GM21528 (cell line): ENCODE measurements at regions not wholly inside any gene's neighbourhood (a gene's known extent, or its start where the extent isn't known, plus 50 kb on each side); places are given as distances from the start of the nearest gene placed in this dataset.

Experiments used
- ATAC-seq: cut with Tn5 transposase; IDR thresholded peaks from one replicate; pipeline ENCODE4 v1.9.1; 2021; ENCODE audit warnings: mild to moderate bottlenecking, moderate library complexity; ENCODE audit not compliant: unreplicated experiment, low FRiP score

DNA sequence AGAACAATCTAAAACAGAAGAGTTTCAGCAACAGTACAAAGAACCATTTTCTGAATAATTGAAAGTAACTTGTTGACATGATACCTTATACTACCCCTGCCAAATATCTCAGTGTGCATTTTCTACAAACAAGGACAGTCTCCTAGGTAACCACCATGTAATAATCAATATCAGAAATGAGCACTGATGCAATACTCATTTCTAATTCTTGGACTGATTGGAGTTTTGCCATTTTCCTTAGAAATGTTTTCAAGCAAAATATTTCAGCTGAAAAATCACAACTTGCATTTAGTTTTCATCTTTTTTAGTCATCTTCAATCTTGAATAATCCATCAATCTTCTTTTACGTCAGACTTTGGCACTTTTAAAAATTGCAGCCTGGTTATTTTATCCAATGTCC is 420.2 kb downstream of the CDC14C start:
- ATAC-seq, result no peak

DNA sequence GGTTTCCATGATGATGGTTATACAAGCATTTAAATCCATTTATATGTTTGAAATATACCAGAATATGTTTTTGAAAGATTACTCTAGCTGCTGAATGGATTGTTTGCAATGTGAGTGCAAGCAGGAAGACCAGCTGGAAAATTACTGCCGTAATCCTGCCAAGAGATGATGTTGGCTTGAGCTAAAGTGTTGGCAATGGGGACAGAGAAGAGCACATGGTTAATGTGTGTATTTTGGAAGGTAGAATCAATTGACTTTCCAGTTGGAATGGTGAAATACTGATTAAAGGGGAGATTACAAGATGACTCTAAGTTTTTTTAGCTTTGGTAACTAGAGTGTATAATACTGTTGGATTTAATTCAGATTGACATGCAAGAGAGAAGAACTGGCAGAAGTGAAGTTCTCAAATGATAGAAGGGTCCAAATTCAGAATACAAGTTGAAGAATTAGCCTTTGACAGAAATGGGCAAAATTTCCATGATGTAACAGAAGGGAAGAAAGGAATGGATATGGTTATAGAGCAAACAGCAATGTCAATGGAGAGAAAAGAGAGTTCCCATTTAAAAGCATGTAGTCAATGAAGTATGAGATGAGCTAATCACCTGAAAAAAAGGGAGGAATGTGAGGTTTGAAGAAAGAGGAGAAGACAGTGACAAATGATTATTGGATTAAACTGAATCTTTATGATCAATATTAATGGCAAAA is 422.0 kb downstream of the CDC14C start:
- no peak for ATAC-seq

DNA sequence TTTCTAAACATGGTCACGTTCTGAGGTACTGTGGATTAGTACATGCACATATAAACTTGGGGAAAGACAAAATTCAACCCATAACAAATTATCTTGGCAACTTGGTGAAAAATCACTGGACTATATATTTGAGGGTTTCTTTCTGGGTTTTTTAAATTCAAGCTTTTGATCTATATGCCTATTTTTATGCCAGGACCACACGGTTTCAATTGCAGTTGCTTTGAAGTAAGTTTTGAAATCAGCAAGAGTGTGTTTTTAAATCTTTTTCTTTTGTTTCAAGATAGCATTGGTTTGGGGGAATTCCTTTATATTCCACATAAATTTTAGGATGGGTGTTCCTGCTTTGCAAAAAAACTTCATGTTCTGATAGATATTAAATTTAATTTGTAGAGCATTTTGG is 406.4 kb upstream of the VWC2 start:
- no peak for ATAC-seq

DNA sequence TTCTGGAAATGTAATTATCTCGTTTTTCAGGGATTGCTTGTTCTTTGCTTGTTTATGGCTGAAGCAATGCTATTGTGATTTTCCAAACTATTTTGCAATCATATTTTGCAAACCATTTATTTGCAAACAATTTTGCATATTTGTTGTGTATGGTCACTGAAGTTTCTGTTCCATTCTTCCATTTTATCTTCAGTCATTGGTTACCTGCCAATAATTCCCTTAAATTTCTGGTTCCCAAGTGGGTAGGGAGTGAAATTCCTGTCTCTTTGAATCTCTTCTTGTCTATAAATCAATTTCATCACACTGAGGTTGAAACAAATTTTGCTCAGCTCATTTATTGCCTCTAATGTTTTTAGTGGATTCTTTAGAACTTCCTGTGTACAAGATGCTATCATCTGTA is 401.7 kb upstream of the VWC2 start:
- ATAC-seq, result no peak

DNA sequence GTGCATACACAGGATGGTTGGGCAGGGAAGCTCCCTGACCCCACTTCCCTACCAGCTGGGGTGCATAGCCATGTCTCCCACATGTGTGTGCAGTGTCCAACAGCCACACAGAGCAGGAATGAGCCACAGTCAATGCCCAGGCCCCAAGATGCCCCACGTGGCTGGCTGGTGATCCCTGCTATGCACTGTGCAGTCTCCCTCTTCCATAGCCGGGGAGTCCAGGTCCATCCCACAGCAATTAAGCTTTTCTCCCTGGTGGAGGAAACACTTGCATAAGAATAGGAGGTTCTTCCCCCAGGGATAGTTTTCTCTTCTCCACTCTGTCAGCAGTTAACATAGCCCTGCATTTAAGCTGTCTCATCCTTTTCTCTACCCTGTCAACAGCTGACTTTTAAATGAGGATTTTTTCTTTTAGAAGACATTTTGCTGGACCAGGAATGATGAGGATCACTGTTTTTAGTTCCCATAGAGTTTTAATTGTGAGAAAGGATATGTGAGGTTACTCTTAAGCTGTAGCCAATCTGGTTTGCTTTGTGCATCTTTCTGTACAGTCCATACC is 396.5 kb upstream of the VWC2 start:
- no peak for ATAC-seq

DNA sequence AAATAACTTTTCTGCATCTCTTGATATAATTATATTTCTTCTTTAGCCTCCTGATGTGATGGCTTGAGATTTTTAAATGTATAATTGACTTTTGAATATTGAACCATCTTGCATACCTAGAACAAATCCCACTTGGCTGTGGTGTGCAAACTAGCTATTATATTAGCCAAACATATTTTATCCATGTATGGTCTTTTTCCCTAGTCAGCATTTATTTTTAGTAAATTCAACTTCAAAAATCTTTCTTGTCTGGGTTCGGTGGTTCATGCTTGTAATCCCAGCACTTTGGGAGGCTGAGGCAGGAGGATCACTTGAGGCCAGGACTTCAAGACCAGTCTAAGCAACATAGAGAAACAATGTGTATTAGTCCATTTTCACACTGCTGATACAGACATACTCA is 386.6 kb upstream of the VWC2 start:
- ATAC-seq, result no peak

DNA sequence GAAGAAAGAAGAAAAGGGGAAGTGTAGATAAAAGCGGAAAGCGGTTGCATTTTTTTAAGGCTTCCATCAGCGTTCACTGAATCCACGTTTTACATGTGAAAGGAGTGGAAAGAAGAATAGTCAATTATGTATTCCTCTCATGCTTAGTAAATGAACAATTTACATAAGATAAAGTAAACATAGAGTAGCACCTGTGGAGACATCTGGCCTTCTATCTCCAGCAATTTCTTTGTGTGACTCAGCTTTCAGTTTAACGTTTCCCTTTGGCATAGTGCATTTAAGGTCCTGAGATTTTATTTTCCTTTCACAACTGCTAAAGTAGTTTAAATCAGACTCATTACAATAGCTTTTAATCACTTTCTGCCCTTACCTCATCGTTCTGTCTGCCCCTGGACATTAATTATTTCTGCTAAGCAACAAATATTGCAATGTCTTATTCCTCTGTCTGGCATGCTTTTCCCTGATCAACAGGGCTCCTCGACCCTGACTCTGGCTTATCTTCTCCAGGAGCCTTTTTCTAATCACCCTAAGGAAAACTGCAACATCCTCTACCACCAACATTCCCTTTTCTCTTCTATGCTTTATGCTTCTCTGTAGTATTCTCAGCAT is 383.5 kb upstream of the VWC2 start:
- no peak for ATAC-seq

DNA sequence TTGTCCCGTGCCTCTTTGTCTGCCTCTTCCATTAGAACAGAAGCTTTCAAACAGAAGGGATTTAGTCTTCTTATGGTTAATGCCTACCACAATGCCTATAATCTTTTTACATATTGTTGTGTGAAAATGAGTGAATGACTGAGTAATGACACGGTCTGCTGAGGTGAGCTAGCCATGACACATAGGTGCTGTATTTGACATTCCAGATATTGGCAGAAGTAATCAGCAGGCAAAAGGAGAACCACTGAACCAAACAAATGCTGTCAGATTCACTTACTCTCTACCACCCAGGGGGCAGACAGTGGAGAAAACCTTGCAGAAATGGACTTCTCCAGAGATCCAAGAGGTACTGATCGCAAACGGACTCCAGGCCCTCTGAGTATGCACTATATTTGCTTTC is 377.2 kb upstream of the VWC2 start:
- ATAC-seq, result no peak

DNA sequence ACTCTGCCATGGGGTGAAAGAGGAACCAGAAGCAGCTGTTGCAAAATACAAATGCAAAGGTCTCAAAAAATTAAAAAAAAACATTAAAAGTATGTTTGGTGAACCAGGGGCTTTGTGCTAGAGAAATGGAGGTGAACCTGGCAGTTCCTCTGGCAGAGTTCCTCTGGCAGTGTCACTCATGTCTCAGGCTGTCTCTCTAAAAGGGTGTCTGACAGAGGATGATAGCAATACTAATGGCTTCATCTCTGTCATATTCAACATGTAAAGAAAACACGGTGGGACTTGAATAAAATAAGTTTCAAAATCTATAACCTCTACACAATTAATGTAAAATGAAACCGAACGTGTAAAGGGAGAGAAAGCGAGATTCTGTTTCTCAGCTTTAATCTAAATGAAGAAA is 375.7 kb upstream of the VWC2 start:
- no peak for ATAC-seq

DNA sequence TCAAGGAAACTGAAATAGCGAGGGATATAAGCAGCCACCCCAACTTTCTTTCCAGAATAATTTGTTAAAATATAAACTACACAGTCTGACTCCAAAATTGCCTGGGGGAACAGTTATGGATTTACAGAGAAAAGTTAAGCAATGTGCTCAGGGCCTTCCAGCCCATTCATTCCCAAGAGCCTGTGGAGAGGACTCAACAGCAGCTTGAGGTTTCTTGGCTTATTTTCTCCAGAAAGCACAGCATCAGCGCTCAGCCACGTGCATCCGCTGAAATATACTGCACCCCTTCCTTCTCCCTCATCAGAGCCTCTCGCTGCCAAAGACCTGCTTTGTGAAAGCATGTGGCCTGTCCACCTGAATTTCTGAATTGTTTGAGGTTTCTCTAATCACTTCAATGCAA is 375.2 kb upstream of the VWC2 start:
- no peak for ATAC-seq

DNA sequence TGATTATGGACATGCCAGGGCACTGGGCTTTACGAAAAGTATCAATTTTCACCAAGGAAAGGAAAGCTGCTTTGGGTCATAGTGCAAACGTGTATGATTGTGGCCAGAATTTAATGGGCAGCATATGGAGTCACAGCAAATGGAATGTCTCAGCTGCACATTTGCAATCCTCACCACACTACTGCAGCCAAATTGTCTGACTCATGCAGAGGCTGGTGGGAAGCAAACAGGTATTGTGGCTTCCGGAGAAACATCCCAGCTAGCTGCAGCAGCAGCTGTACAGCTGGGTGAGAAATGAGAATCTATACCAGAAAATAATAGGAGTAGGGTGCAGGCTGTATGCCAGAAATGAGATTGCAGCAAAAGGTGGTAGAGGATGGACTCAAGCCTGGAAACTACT is 374.7 kb upstream of the VWC2 start:
- ATAC-seq, result no peak

DNA sequence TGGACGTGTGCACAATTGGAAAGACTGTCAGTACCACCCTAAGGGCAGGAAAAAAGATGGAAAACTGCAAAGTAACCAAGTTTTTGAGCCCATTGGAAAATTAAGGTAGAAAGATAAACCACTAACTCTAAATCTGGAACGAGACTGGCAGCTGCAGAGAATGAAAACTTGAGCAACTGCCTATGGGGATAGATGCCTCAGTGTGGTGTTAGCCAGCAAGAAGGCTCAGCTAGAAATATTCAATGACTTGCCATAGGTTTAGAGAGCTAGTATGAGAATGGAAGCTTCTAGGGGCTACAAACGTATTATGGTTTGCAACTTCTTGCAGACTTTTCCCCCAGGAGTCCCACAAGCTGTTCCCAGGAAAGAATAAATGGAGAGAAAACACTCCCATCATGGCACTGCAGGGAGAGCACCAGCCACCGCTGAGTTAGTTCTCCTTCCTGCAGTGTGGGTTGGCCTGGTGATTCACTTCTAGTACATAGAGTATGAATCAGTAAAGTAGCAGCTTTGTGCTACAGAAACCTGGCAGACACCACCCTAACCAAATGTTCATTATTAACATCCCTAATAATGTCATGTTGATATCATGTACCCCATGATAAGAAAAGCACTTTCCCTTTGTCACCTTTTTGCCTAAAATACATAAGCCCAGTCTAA is 372.4 kb upstream of the VWC2 start:
- no peak for ATAC-seq

DNA sequence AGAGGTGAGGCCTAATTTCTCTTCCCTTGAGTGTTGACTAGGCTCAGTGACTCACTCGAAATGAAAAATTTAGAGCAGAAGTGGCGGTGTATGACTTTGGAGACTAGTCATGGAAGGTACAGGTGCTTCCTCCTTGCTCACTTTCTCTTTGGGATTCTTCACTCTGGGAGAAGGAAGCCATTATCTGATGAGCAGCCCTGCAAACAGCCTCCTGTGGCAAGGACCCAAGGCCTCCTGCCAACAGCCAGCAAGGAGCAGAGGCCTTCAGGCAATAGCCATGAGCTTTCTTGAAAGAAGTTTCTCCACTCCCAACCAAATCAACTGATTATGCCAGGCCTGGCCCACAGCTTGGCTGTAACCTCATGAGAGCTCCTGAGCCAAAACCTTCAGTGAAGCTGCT is 369.6 kb upstream of the VWC2 start:
- no peak for ATAC-seq

DNA sequence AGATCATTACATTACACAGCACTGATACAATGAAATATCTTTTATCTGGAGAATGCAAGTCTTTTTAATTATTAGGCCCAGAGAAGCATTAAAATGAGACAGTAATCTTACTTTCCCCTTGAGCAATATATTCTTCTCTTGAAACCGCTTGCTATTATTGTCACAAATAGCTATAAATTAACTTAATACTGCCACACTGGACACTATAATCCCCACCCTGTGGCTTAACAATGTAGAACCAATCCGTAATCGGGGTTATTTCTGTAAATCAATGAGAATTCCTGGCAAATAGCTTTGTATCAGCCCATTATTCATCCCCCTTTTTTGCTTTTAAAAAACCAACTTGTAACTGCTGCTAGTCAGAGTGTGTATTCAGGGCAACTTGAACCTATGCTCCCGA is 366.2 kb upstream of the VWC2 start:
- ATAC-seq, result no peak

DNA sequence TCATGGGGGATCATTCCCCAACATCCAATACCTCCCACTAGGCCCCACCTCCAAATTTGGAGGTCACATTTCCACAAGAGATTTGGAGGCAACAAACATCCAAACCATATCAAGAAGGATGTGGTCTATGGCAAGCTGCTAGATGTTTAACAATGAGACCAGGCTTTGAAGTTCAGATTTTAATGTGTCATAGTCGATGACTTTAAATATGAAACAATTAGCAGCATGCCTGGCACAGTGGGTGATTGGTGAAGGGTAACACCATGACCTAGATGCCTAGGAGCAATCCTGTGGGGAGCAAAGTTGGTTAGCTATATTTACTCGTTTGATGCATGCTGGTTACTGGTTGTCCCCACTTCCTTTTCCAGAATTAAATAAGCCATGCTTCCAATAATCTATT is 356.4 kb upstream of the VWC2 start:
- ATAC-seq, result no peak

DNA sequence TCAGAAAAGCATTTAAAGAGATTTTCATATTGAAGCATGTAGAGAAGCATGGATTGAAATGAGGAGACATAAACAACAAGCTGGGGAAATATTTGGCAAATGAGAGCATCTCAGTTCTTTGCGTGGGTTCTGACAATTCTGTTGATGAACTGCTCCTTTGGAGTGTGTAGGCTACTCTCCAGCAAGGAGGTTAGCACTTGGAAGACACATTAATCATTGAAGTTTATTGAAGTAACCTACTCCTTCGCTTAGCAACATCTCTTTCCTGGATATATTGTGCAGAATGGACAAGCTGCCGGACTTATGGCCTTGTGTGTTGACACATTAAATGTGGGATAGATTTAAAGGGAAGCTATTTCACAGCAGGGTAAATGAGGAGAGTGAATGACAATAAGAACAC is 354.5 kb upstream of the VWC2 start:
- no peak for ATAC-seq

DNA sequence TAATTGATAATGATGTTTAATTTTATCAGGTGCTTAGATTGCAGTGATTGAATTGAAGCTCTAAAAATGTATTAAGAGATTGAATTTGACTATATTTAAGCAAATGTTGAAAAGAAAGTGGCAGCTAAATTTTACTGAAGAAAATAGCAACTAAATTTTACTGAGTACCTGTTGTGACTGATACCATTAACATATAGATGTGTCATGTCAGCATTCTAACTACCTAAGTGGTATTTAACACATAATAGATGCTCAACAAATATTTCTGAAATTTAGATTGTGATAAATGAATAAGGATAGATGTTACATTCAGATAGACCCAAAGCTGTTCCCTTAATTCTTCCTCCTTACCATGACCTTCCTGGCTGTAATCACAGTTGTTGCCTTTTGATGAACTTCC is 350.9 kb upstream of the VWC2 start:
- no peak for ATAC-seq

DNA sequence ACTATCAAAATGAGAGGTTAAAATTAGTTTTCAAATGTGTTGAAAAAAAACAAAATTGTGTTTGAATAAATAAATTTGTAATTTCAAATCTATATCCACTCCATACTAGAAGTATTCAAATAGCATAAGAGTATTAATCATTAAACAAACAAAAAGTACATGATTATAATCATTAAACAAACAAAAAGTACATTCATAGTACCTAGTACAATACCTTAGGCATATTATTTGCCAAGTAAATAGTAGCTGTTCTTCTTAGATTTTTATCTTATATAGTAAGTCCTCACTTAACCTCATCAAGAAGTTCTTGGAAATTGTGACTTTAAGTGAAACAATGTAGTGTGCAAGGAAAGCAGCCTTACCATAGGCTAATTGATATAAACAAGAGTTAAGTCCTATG is 349.3 kb upstream of the VWC2 start:
- no peak for ATAC-seq

DNA sequence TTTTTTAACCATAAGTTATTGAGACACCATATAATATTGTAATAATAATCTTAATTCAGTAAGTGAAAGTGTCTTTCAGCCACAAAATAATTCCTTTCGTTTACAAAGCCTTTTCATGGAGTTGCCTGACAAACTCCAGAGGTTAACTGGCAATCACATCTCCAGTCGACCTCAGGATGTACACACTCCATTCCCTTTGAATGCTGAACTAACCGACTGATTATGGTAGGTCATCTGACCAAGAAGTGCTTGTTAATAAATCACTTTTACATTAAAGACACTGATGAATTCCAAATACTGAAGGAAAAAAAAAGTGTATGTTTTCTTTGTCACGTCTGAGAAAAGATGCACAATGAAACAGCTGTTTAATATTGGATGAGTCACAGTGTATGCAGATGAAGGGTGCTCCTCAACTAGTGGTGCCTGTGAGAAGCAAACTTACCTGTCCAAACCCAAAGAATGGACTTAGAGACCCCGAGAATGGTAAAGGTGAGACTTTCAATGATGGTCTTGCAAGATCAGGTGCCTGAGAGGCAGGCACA is 348.1 kb upstream of the VWC2 start:
- ATAC-seq, result no peak

DNA sequence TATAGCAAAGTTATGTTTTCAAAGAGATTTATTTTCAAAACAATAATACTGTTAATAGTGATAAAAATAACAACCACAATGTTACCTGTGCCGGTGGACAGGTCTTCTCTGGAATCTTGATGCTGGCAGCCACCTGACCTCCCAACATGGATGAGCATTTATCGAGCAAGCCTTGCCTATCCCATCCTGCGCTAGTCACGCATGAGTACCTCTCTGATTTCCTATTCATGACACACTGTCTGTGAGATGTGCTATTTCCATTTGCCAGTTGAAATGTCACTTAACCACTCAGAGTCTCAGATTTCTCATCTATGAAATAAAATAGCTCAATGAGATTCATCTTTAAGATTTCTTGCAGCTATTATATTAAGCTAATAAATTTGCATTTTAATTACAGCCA is 341.2 kb upstream of the VWC2 start:
- ATAC-seq, result no peak

DNA sequence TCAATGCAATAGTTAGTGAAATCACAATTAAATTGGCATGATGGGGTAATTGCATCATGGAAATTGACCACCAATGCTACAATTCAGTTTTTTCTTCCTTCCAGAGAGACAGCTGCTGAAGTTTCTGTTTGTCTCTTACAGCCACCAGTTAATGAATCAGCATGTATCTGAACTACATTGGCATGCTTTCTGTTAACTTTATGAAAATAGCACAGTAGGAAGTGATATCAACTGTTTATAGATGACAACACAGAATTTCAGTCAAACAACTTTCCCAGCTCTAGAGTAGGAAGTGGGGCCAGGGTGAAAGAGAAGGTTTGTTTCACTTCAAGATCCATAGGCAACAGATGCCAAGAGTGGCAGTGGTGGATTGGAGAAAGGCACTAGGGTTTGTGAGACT is 339.6 kb upstream of the VWC2 start:
- ATAC-seq, result no peak

DNA sequence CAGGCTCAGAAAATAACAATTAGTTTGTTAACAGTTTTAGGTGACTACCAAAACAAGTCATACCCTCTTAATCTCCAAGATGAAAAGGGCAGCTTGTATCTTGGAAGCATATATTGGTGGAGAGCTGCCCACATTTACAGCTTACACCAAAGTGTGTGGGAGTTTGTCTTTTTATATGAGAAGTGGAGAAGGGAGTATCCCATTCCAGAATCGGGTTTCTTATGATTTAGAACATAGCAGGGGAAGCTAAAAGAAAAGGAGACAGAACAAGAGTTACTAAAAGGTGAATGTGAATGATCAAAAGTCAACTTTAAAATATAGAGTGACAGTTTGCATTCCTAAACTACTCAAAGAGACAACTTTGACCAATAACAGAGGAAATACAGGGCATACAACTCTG is 338.6 kb upstream of the VWC2 start:
- no peak for ATAC-seq
